Activated T-cell treated with anti-CD3 and anti-CD28 coated beads, Interleukin-2, amount 50 U/mL, for 72 hours (primary cell): ENCODE measurements at regions not wholly inside any gene's neighbourhood (a gene's known extent, or its start where the extent isn't known, plus 50 kb on each side); places are given as distances from the start of the nearest gene placed in this dataset.
"Not testable (repeated sequence)": the region's sequence is repeated elsewhere in the genome, so short reads cannot be mapped to it uniquely, and the experiment has no call there.

Experiments
- ATAC-seq, 2 donors: fragments of 150-1000 bp; cut with Tn5 transposase; replicated peaks in 1 of 2; 2 replicates each; pipeline ENCODE4 v1.10.0; 2021; ENCODE audit warnings: moderate library complexity in 2 of 2, mild to moderate bottlenecking in 1 of 2
- DNase-seq, 2 donors: peaks; one replicate each; pipeline ENCODE4 v3.0.0; 2021 to 2022; ENCODE audit warnings: mixed read lengths in 1 of 2
- H3K27ac Mint-ChIP-seq: one replicate; pipeline ENCODE4 v1.8.0; 2022; ENCODE audit warnings: mild to moderate bottlenecking, moderate library complexity, mixed read lengths
- H3K27me3 Mint-ChIP-seq: one replicate; pipeline ENCODE4 v1.8.0; 2022; ENCODE audit warnings: low read depth, mixed read lengths
- H3K36me3 Mint-ChIP-seq, 2 donors: one replicate each; pipeline ENCODE4 v1.8.0; 2022; ENCODE audit warnings: mixed read lengths in 2 of 2, mild to moderate bottlenecking in 1 of 2; ENCODE audit not compliant: insufficient read depth in 2 of 2
- H3K4me1 Mint-ChIP-seq: one replicate; pipeline ENCODE4 v1.8.0; 2022; ENCODE audit warnings: low read depth, mixed read lengths
- H3K4me3 Mint-ChIP-seq, 2 donors: one replicate each; pipeline ENCODE4 v1.8.0; 2022; ENCODE audit warnings: mild to moderate bottlenecking in 2 of 2, mixed read lengths in 2 of 2, moderate library complexity in 2 of 2
- H3K9me3 Mint-ChIP-seq, 2 donors: one replicate each; pipeline ENCODE4 v1.8.0; 2022; ENCODE audit warnings: mixed read lengths in 2 of 2

GRCh38 chr10:123250640-123251039 is 96.4 kb downstream of the BUB3 start:
- no peak for ATAC-seq
- H3K4me1 Mint-ChIP-seq = peaks cover 4% of the 10 kb centered on the region

GRCh38 chr10:123252779-123253178 is 98.6 kb downstream of the BUB3 start:
- H3K9me3 Mint-ChIP-seq = no peaks in the 10 kb centered on the region
- H3K4me1 Mint-ChIP-seq = peaks cover 4% of the 10 kb centered on the region
- DNase-seq (no peak), ATAC-seq (no peak)
- H3K4me3 Mint-ChIP-seq = no peak overlapping the region
- H3K36me3 Mint-ChIP-seq = no peaks in the 10 kb centered on the region
- H3K27me3 Mint-ChIP-seq = no peaks in the 10 kb centered on the region
- no peak overlapping the region for H3K27ac Mint-ChIP-seq

More at GRCh38 chr10:123250640-123251039, 96.4 kb downstream of the BUB3 start:
- Mint-ChIP-seq H3K27ac (no peak overlapping the region), H3K36me3 (no peaks in the 10 kb centered on the region), H3K4me3 (no peak overlapping the region), H3K9me3 (no peaks in the 10 kb centered on the region), H3K27me3 (no peaks in the 10 kb centered on the region)
- DNase-seq = no peak

- H3K27me3 Mint-ChIP-seq, H3K4me3 Mint-ChIP-seq, H3K4me1 Mint-ChIP-seq, H3K9me3 Mint-ChIP-seq, H3K36me3 Mint-ChIP-seq, H3K27ac Mint-ChIP-seq: not testable (repeated sequence)
- peak; percentile 6 to 14 for DNase-seq
- ATAC-seq = peak in 1 of 2 donors; percentile 22
These were observed 100.1 kb downstream of the BUB3 start for GRCh38 chr10:123254343-123254742.

- no peak for DNase-seq
- ATAC-seq = no peak
- H3K4me1 Mint-ChIP-seq = no peaks in the 10 kb centered on the region
These were observed 103.8 kb downstream of the BUB3 start for GRCh38 chr10:123257904-123258456.

GRCh38 chr10:123259081-123259480 is 104.9 kb downstream of the BUB3 start:
- no peak for DNase-seq
- no peak overlapping the region for H3K27ac Mint-ChIP-seq
- ATAC-seq = no peak
- no peaks in the 10 kb centered on the region for H3K27me3 Mint-ChIP-seq
- H3K36me3 Mint-ChIP-seq = no peaks in the 10 kb centered on the region
- H3K9me3 Mint-ChIP-seq = no peaks in the 10 kb centered on the region
- no peaks in the 10 kb centered on the region for H3K4me1 Mint-ChIP-seq
- no peak overlapping the region for H3K4me3 Mint-ChIP-seq

More at GRCh38 chr10:123257904-123258456, 103.8 kb downstream of the BUB3 start:
- H3K9me3 Mint-ChIP-seq = no peaks in the 10 kb centered on the region
- H3K27ac Mint-ChIP-seq = no peak overlapping the region
- H3K36me3 Mint-ChIP-seq = no peaks in the 10 kb centered on the region
- H3K27me3 Mint-ChIP-seq = no peaks in the 10 kb centered on the region
- no peak overlapping the region for H3K4me3 Mint-ChIP-seq

- Mint-ChIP-seq H3K27me3 (no peaks in the 10 kb centered on the region), H3K4me1 (no peaks in the 10 kb centered on the region), H3K27ac (no peak overlapping the region), H3K9me3 (no peaks in the 10 kb centered on the region), H3K4me3 (no peak overlapping the region), H3K36me3 (no peaks in the 10 kb centered on the region)
- ATAC-seq (no peak), DNase-seq (no peak)
These were observed 105.6 kb downstream of the BUB3 start for GRCh38 chr10:123259791-123260190.

GRCh38 chr10:123262456-123262855 is 108.3 kb downstream of the BUB3 start:
- Mint-ChIP-seq H3K36me3 (no peaks in the 10 kb centered on the region), H3K9me3 (no peaks in the 10 kb centered on the region), H3K4me1 (no peaks in the 10 kb centered on the region), H3K27me3 (no peaks in the 10 kb centered on the region), H3K27ac (no peak overlapping the region), H3K4me3 (no peak overlapping the region)
- ATAC-seq (no peak), DNase-seq (no peak)

- ATAC-seq (no peak), DNase-seq (no peak)
- Mint-ChIP-seq H3K4me1 (peaks cover 9% of the 10 kb centered on the region), H3K27me3 (no peaks in the 10 kb centered on the region), H3K36me3 (no peaks in the 10 kb centered on the region), H3K4me3 (no peak overlapping the region), H3K9me3 (no peaks in the 10 kb centered on the region), H3K27ac (no peak overlapping the region)
These were observed 112.8 kb downstream of the BUB3 start for GRCh38 chr10:123266971-123267370.

- Mint-ChIP-seq H3K9me3 (no peaks in the 10 kb centered on the region), H3K27me3 (no peaks in the 10 kb centered on the region), H3K36me3 (no peaks in the 10 kb centered on the region), H3K4me3 (no peak overlapping the region), H3K27ac (no peak overlapping the region), H3K4me1 (peaks cover 9% of the 10 kb centered on the region)
- DNase-seq (no peak), ATAC-seq (no peak)
These were observed 114.9 kb downstream of the BUB3 start for GRCh38 chr10:123269017-123269552.

GRCh38 chr10:123269675-123270074 is 115.5 kb downstream of the BUB3 start:
- DNase-seq (no peak), ATAC-seq (no peak)
- H3K27me3 Mint-ChIP-seq = peaks cover 3% of the 10 kb centered on the region
- no peaks in the 10 kb centered on the region for H3K36me3 Mint-ChIP-seq
- H3K9me3 Mint-ChIP-seq = no peaks in the 10 kb centered on the region
- H3K4me3 Mint-ChIP-seq = no peak overlapping the region
- H3K4me1 Mint-ChIP-seq = peaks cover 9% of the 10 kb centered on the region
- no peak overlapping the region for H3K27ac Mint-ChIP-seq

- DNase-seq = no peak
- peaks cover 0 to 2% of the 10 kb centered on the region in 2 donors for H3K36me3 Mint-ChIP-seq
- no peak for ATAC-seq
These were observed 116.0 kb downstream of the BUB3 start for GRCh38 chr10:123270221-123270620.

GRCh38 chr10:123270806-123271205 is 116.6 kb downstream of the BUB3 start:
- DNase-seq (no peak), ATAC-seq (no peak)
- Mint-ChIP-seq H3K36me3 (peaks cover 0 to 5% of the 10 kb centered on the region in 2 donors), H3K4me1 (peaks cover 9% of the 10 kb centered on the region), H3K4me3 (no peak overlapping the region), H3K9me3 (no peaks in the 10 kb centered on the region), H3K27me3 (peaks cover 14% of the 10 kb centered on the region), H3K27ac (no peak overlapping the region)

More at GRCh38 chr10:123270221-123270620, 116.0 kb downstream of the BUB3 start:
- H3K27me3 Mint-ChIP-seq = peaks cover 9% of the 10 kb centered on the region
- H3K4me3 Mint-ChIP-seq = no peak overlapping the region
- H3K27ac Mint-ChIP-seq = no peak overlapping the region
- peaks cover 9% of the 10 kb centered on the region for H3K4me1 Mint-ChIP-seq
- H3K9me3 Mint-ChIP-seq = no peaks in the 10 kb centered on the region

- H3K9me3 Mint-ChIP-seq = peaks cover 1 to 2% of the 10 kb centered on the region in 2 donors
- no peak overlapping the region for H3K27ac Mint-ChIP-seq
- no peak for DNase-seq
- peaks cover 9% of the 10 kb centered on the region for H3K4me1 Mint-ChIP-seq
- H3K36me3 Mint-ChIP-seq = peaks cover 2 to 7% of the 10 kb centered on the region in 2 donors
- no peak for ATAC-seq
- peaks cover 22% of the 10 kb centered on the region for H3K27me3 Mint-ChIP-seq
- no peak overlapping the region for H3K4me3 Mint-ChIP-seq
These were observed 118.0 kb downstream of the BUB3 start for GRCh38 chr10:123272171-123272570.
